HG02642 (cell line): ENCODE measurements at regions not wholly inside any gene's neighbourhood (a gene's known extent, or its start where the extent isn't known, plus 50 kb on each side); places are given as distances from the start of the nearest gene placed in this dataset.
"Not testable (repeated sequence)": the region's sequence is repeated elsewhere in the genome, so short reads cannot be mapped to it uniquely, and the experiment has no call there.

Experiments
- ATAC-seq: cut with Tn5 transposase; IDR thresholded peaks from one replicate; pipeline ENCODE4 v1.9.1; 2021; ENCODE audit warnings: mild to moderate bottlenecking; ENCODE audit not compliant: unreplicated experiment, poor library complexity

- ATAC-seq: no peak
Observed at GRCh38 chr18:60067426-60068210, 167.8 kb downstream of the PMAIP1 start.

GRCh38 chr18:60066219-60066975 lies 166.6 kb downstream of the PMAIP1 start:
- ATAC-seq: no peak

GRCh38 chr18:60064271-60064670 lies 164.5 kb downstream of the PMAIP1 start:
- no peak for ATAC-seq

DNA sequence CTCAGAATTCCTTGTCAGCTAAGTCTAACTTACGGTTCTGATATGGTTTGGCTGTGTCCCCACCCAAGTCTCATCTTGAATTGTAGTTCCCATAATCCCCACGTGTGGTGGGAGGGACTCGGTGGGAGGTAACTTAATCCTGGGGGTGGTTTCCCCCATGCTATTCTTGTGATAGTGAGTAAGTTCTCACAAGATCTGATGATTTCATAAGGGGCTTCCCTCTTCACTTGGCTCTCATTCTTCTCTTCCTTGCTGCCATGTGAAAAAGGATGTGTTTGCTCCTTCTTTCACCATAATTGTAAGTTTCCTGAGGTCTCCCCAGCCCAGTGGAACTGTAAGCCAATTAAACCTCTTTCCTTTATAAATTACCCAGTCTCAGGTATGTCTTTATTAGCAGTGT lies 163.0 kb downstream of the PMAIP1 start:
- not testable (repeated sequence) for ATAC-seq

DNA sequence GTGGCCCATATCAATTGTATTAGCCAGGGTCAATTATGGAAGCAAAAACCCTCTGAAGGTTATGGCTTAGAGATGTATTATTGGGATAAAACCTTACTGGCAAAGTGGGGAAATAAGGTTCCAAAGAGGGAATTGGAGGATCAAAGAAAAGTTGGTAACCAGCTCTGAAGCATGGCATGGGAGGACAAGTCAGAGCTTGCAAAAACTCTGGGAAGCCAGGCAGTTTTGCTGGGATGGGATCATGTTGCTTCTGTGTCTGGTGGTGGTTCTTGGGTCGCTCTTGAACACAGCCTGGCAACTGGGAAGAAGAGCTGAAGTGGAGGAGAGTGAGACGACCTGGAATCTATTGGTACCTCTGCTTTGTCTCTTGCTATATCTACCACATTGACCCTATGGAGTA lies 162.6 kb downstream of the PMAIP1 start:
- no peak for ATAC-seq

- no peak for ATAC-seq
Observed at GRCh38 chr18:60060578-60060977, 160.8 kb downstream of the PMAIP1 start.

- no peak for ATAC-seq
Observed at GRCh38 chr18:60060026-60060425, 160.2 kb downstream of the PMAIP1 start.

DNA sequence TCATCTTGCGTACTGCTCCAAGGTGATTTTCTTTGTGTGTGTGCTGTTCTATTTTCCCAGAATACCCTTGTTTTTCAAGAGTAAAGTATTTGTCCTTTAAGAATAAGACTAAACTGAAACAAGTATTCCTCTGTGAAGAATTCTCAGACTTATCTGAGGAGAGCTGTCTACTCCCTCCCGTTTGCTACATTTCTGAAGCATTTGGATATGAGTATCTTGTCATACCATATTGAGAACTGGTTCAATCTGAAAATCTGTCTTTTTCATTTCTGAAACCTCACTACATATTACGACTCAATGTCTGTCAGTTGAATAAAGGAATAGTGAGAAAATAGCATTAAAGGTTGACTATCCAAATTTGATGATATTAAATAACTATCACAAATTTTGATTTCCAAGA lies 159.4 kb downstream of the PMAIP1 start:
- no peak for ATAC-seq

DNA sequence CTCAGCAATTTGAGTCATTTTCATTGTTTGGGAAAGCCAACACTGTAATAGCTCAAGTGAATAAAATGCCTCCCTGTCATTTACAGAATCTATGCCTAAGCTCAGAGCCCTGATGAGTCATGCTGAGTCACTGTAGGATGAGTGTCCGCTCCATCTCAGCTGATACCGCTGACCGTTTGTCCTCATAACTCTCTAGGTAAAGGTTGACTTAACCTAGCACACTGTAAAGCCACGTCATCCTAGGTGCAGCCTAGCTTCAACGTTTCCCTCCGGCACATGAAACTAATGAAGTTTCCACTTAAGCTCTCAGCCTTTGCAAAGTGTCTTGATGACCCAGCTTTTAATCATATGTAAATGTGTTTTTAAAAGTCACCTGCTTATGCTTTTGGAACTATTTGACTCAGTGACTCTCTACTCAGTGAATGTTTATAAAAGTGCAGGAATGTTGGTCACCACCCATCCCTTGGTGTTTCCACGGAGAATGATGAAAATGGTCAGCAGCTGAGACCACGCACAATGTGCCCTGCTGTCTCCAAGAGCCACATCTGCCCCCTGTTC lies 154.0 kb downstream of the PMAIP1 start:
- ATAC-seq: no peak

DNA sequence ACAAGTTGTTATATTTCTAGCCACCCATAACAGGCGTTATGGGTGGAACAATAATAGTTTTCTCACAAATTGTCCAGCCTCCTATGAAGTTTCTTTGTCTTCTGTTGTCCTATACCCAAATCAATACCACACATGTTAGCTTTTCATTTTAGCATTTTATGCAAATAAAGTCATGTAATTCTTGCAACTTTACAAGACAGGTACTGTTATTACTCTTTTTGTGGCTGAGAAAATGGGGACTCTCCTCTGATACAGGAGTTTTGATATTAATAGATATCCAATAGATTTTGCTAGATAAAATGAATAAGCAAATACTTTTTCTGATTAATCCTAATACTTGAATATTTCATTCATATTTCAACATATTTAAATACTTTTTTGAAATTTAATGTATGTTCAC lies 151.0 kb downstream of the PMAIP1 start:
- no peak for ATAC-seq

DNA sequence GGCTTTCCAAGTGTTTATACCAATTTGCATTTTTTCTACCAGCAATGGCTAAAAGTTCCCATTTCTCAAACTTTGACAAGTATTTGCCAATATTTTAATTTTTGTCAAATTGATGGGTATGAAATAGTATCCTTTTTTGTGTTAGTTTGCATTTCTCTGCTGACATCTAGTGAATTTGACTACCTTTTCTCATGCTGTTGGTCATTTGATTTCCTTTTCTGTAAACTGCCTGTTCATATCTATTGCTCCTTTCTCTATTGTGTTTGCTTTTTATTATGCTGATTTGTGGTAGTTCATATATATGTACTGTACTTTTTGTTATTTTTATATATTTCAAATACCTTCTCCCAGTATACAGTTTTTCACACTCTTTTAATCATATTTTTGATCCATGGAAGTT lies 149.4 kb downstream of the PMAIP1 start:
- ATAC-seq: no peak

GRCh38 chr18:60047556-60047955 lies 147.8 kb downstream of the PMAIP1 start:
- no peak for ATAC-seq

GRCh38 chr18:60044290-60045006 lies 144.7 kb downstream of the PMAIP1 start:
- no peak for ATAC-seq

- ATAC-seq: no peak
Observed at GRCh38 chr18:60040971-60041370, 141.2 kb downstream of the PMAIP1 start.

GRCh38 chr18:60038731-60039130 lies 138.9 kb downstream of the PMAIP1 start:
- no peak for ATAC-seq

GRCh38 chr18:60027397-60027796 lies 127.6 kb downstream of the PMAIP1 start:
- no peak for ATAC-seq

DNA sequence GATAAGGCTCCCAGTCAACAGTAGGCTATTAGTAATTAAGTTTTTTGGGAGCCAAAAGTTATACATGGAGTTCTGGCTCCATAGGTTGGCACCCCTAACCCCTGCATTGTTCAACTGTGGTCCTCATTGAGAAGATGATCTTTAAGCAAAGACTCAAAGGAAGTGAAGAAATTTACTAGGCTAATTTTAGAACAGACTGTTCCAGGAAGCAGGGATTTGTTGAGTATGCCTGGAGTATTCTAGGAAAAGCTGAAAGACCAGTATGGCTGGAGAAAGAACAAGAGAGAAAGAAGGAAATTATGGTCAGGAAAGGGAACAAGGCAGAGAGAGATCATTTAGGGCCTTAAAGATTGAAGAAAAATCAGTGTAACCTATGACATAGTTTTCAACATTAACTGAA lies 125.1 kb downstream of the PMAIP1 start:
- no peak for ATAC-seq

- ATAC-seq: no peak
Observed at GRCh38 chr18:60024345-60024744, 124.5 kb downstream of the PMAIP1 start.

- ATAC-seq: no peak
Observed at GRCh38 chr18:60022671-60023276, 123.0 kb downstream of the PMAIP1 start.

GRCh38 chr18:60021556-60021955 lies 121.8 kb downstream of the PMAIP1 start:
- no peak for ATAC-seq
